PC-9 (cell line): ENCODE measurements at regions not wholly inside any gene's neighbourhood (a gene's known extent, or its start where the extent isn't known, plus 50 kb on each side); places are given as distances from the start of the nearest gene placed in this dataset.

Source experiments
- BruUV-seq: library from RNA; stranded (reverse); fragments of 400-500 nt; replicated peaks from 2 replicates; lab custom pipeline; 2021; lab: Mats Ljungman, UMichigan
- CTCF ChIA-PET: fragments of 300-600 bp; sonication (Branson Sonifier 250); formaldehyde crosslinking; loops from one replicate; lab custom pipeline; 2022; ENCODE audit warnings: antibody characterized with exemption; lab: Charles Lee
- POLR2A ChIA-PET: fragments of 300-600 bp; sonication (Branson Sonifier 250); formaldehyde crosslinking; loops from one replicate; lab custom pipeline; 2022; ENCODE audit warnings: antibody characterized with exemption; ENCODE audit not compliant: unreplicated experiment; lab: Charles Lee
- DNase-seq, 2 experiments: peaks; one replicate each; pipeline versions ENCODE4 v3.0.0 to v3.0.0-alpha.2; 2015 to 2022; ENCODE audit warnings: mixed read lengths in 1 of 2
- H2AFZ ChIP-seq: fragments of 200-600 bp; sonication (generic); 2 replicates; pipeline ENCODE4 v1.8.1; 2017; ENCODE audit warnings: antibody characterized with exemption
- H3F3A ChIP-seq: fragments of 200-600 bp; sonication (generic); 2 replicates; pipeline ENCODE4 v1.8.1; 2017; ENCODE audit warnings: antibody characterized with exemption, mild to moderate bottlenecking, low read depth; ENCODE audit not compliant: insufficient read depth
- H3K27ac ChIP-seq: fragments of 200-600 bp; sonication (generic); 2 replicates; pipeline ENCODE4 v1.6.1; 2016; ENCODE audit warnings: mixed run types
- H3K27me3 ChIP-seq: fragments of 200-600 bp; sonication (generic); 2 replicates; pipeline ENCODE4 v1.6.1; 2016; ENCODE audit warnings: low read depth, mixed run types; ENCODE audit not compliant: insufficient read depth
- H3K36me3 ChIP-seq: fragments of 200-600 bp; sonication (generic); 2 replicates; pipeline ENCODE4 v1.6.1; 2016; ENCODE audit warnings: low read depth, mixed run types
- H3K4me1 ChIP-seq: fragments of 200-600 bp; sonication (generic); replicated peaks from 2 replicates; pipeline ENCODE4 v1.6.1; 2016; ENCODE audit warnings: mixed run types; ENCODE audit not compliant: insufficient read depth
- H3K4me2 ChIP-seq: fragments of 200-600 bp; sonication (generic); 2 replicates; pipeline ENCODE4 v1.6.1; 2017; ENCODE audit warnings: mixed run types
- H3K4me3 ChIP-seq: fragments of 200-600 bp; sonication (generic); 2 replicates; pipeline ENCODE4 v1.6.1; 2016; ENCODE audit warnings: mixed run types
- H3K79me2 ChIP-seq: fragments of 200-600 bp; sonication (generic); 2 replicates; pipeline ENCODE4 v1.6.1; 2017; ENCODE audit warnings: low read depth, mixed run types
- H3K9me2 ChIP-seq: fragments of 200-600 bp; sonication (generic); 2 replicates; pipeline ENCODE4 v1.8.1; 2017; ENCODE audit warnings: mild to moderate bottlenecking; ENCODE audit not compliant: insufficient read depth
- H3K9me3 ChIP-seq: fragments of 200-600 bp; sonication (generic); 2 replicates; pipeline ENCODE4 v1.8.1; 2016; ENCODE audit warnings: low read depth; ENCODE audit not compliant: insufficient read depth
- H4K20me1 ChIP-seq: fragments of 200-600 bp; sonication (generic); 2 replicates; pipeline ENCODE4 v1.8.1; 2017; ENCODE audit not compliant: insufficient read depth
- EZH2 ChIP-seq: fragments of 200-600 bp; sonication (generic); IDR thresholded peaks from 2 replicates; pipeline ENCODE4 v1.8.0; 2017; ENCODE audit warnings: antibody characterized with exemption, low read depth
- intact Hi-C: fragments of 100-400 bp; cut with micrococcal nuclease; formaldehyde crosslinking; loops from one replicate; pipeline ENCODE4 v1.10.0; 2022; ENCODE audit not compliant: unreplicated experiment
- TF ChIP-seq, protein P1 (sequence below): fragments of 200-600 bp; sonication (generic); conservative IDR thresholded peaks from 2 replicates; pipeline ENCODE4 v1.6.1; 2017; ENCODE audit warnings: mixed run types, antibody characterized with exemption, mild to moderate bottlenecking, moderate library complexity

DNA sequence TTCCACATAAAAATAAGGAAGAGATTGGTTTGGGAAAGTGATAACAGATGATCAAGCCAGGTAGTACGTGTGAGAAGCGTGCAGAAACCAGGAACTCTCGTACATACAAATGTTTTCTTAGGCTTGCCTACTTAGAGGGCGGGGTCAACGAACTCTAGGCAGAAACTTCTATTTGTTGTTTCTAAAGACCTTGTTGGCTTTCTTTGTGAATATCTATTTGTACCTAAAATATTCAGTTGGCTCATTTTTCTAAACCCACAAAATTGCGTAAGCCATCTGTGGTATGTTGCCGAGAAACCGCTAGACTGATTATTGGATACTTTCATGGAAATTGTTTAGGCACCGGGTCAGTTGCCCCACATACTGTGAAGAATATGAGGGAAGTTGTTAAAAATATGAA is 458.5 kb downstream of the MAT2B start:
- H2AFZ ChIP-seq: no peak overlapping the region
- H3K9me2 ChIP-seq: no peaks in the 10 kb centered on the region
- no peaks in the 10 kb centered on the region for H3K27me3 ChIP-seq
- H3K36me3 ChIP-seq: no peaks in the 10 kb centered on the region
- H4K20me1 ChIP-seq: no peaks in the 10 kb centered on the region
- no peaks in the 10 kb centered on the region for H3K79me2 ChIP-seq
- no peaks in the 10 kb centered on the region for H3K9me3 ChIP-seq
- H3F3A ChIP-seq: no peaks in the 10 kb centered on the region
- H3K27ac ChIP-seq: no peak overlapping the region
- no peak for DNase-seq
- no TSS peak for BruUV-seq
- ChIA-PET POLR2A (no interaction called here), CTCF (no interaction called here)
- no peak overlapping the region for H3K4me3 ChIP-seq
- H3K4me1 ChIP-seq: no peaks in the 10 kb centered on the region
- intact Hi-C loops: no loop called here
- TF ChIP-seq EZH2: no peak
- TF ChIP-seq, protein P1, sequence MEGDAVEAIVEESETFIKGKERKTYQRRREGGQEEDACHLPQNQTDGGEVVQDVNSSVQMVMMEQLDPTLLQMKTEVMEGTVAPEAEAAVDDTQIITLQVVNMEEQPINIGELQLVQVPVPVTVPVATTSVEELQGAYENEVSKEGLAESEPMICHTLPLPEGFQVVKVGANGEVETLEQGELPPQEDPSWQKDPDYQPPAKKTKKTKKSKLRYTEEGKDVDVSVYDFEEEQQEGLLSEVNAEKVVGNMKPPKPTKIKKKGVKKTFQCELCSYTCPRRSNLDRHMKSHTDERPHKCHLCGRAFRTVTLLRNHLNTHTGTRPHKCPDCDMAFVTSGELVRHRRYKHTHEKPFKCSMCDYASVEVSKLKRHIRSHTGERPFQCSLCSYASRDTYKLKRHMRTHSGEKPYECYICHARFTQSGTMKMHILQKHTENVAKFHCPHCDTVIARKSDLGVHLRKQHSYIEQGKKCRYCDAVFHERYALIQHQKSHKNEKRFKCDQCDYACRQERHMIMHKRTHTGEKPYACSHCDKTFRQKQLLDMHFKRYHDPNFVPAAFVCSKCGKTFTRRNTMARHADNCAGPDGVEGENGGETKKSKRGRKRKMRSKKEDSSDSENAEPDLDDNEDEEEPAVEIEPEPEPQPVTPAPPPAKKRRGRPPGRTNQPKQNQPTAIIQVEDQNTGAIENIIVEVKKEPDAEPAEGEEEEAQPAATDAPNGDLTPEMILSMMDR: no peak
- H3K4me2 ChIP-seq: no peak overlapping the region

DNA sequence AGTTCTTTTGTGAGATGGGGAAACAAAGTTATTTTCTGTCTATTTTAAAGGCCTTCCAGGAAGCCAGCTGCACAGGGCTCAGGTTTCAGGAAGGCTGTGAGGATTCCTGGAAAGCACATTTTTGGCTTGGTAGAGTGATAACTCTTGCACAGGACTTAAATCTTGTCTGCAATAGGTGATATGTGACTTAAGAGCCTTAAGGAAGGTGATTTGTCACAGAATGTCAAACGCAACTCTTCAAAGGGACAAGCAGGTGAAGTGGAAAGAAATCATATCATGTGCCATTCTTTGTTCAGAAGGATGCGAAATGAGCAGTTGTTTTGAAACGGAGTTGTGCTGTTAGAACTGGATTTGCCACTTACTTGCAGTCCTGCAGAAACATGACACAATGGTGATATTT is 459.3 kb downstream of the MAT2B start:
- POLR2A ChIA-PET: no interaction called here
- Histone ChIP-seq H3K4me2 (no peak overlapping the region), H3K27ac (no peak overlapping the region), H3K9me2 (no peaks in the 10 kb centered on the region), H3K4me1 (no peaks in the 10 kb centered on the region), H3K36me3 (no peaks in the 10 kb centered on the region), H3K27me3 (no peaks in the 10 kb centered on the region), H3K79me2 (no peaks in the 10 kb centered on the region), H2AFZ (no peak overlapping the region), H3F3A (no peaks in the 10 kb centered on the region), H3K9me3 (no peaks in the 10 kb centered on the region), H4K20me1 (no peaks in the 10 kb centered on the region), H3K4me3 (no peak overlapping the region)
- CTCF ChIA-PET: no interaction called here
- no peak for TF ChIP-seq EZH2
- TF ChIP-seq, protein P1: no peak
- intact Hi-C loops: no loop called here
- no peak for DNase-seq
- no TSS peak for BruUV-seq

DNA sequence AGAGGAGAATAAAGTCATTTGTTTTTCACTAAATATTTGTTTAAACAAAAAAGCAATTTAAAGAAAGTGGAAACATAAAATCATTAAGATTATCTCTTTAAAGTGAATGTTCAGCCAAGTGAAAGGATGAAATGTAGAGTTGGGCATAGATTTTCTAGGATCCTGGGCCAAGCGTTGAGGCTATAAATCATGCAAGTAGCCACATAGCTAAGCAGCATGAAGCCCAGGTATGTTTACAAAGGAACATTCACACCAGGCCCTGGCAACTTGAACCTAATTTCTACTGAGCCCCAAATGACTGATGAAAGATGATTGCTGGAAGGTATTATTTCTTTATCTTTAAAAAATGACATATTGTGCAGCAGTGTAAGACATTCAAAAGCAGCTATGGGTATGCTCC is 461.8 kb downstream of the MAT2B start:
- Histone ChIP-seq H3K9me2 (no peaks in the 10 kb centered on the region), H4K20me1 (no peaks in the 10 kb centered on the region), H3K4me2 (no peak overlapping the region), H3F3A (no peaks in the 10 kb centered on the region), H3K27me3 (no peaks in the 10 kb centered on the region), H3K4me1 (no peaks in the 10 kb centered on the region), H3K36me3 (no peaks in the 10 kb centered on the region), H3K79me2 (no peaks in the 10 kb centered on the region), H3K4me3 (no peak overlapping the region), H3K9me3 (no peaks in the 10 kb centered on the region), H3K27ac (no peak overlapping the region), H2AFZ (no peak overlapping the region)
- ChIA-PET POLR2A (no interaction called here), CTCF (no interaction called here)
- no peak for DNase-seq
- intact Hi-C loops: no loop called here
- no peak for TF ChIP-seq EZH2
- TF ChIP-seq, protein P1: no peak
- BruUV-seq: no TSS peak
